ENCODE measurements at regions not wholly inside any gene's neighbourhood (a gene's known extent, or its start where the extent isn't known, plus 50 kb on each side); places are given as distances from the start of the nearest gene placed in this dataset.
"Not testable (repeated sequence)": the region's sequence is repeated elsewhere in the genome, so short reads cannot be mapped to it uniquely, and the experiment has no call there.

GRCh38 chr3:8311321-8311720 lies 190.3 kb upstream of the LMCD1 start:
- Mint-ChIP-seq H3K4me3 (no peak overlapping the region), H3K4me1 (peaks cover 7% of the 10 kb centered on the region), H3K27ac (ENCODE audit: unreplicated experiment) (no peak overlapping the region), H3K36me3 (ENCODE audit: low read depth) (peaks cover 5% of the 10 kb centered on the region), H3K27me3 (ENCODE audit: low read depth) (no peaks in the 10 kb centered on the region), H3K9me3 (peaks cover 9% of the 10 kb centered on the region)
- DNase-seq (ENCODE audit: low read depth, low spot score) = no peak
- TF ChIP-seq CTCF (conservative IDR thresholded peaks at IDR 0.05) = no peak

DNA sequence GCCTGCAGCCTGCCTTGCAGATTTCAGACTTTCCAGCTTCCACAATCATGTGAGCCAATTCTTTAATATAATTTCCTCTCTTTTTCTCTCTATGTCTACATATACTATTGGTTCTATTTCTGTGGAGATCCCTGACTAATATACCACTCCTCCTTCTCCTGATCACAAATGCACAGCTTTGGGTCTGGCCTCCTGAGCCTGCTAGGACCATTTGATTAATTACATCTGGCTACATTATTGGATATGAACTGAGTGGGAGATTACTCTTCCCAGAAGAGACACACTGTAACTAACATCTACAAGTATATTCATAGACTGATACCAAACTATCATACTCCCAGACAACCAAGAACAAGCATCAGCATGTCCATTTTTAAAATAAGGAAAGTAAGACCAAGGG lies 188.9 kb upstream of the LMCD1 start:
- Mint-ChIP-seq H3K4me1 (peaks cover 7% of the 10 kb centered on the region), H3K9me3 (peaks cover 9% of the 10 kb centered on the region), H3K36me3 (ENCODE audit: low read depth) (peaks cover 5% of the 10 kb centered on the region), H3K4me3 (no peak overlapping the region), H3K27ac (ENCODE audit: unreplicated experiment) (no peak overlapping the region), H3K27me3 (ENCODE audit: low read depth) (no peaks in the 10 kb centered on the region)
- no peak for TF ChIP-seq CTCF (conservative IDR thresholded peaks at IDR 0.05)
- no peak for DNase-seq (ENCODE audit: low read depth, low spot score)

- H3K36me3 Mint-ChIP-seq (ENCODE audit: low read depth) = peaks cover 5% of the 10 kb centered on the region
- H3K4me1 Mint-ChIP-seq = peaks cover 7% of the 10 kb centered on the region
- no peak for TF ChIP-seq CTCF (conservative IDR thresholded peaks at IDR 0.05)
- DNase-seq (ENCODE audit: low read depth, low spot score) = no peak
- H3K27ac Mint-ChIP-seq (ENCODE audit: unreplicated experiment) = no peak overlapping the region
- H3K4me3 Mint-ChIP-seq = no peak overlapping the region
- H3K27me3 Mint-ChIP-seq (ENCODE audit: low read depth) = no peaks in the 10 kb centered on the region
- H3K9me3 Mint-ChIP-seq = peaks cover 9% of the 10 kb centered on the region
Measured at GRCh38 chr3:8313560-8314267, 187.9 kb upstream of the LMCD1 start.

- H3K4me1 Mint-ChIP-seq; H3K27ac Mint-ChIP-seq (ENCODE audit: unreplicated experiment); H3K4me3 Mint-ChIP-seq; H3K9me3 Mint-ChIP-seq; H3K36me3 Mint-ChIP-seq (ENCODE audit: low read depth); DNase-seq (ENCODE audit: low read depth, low spot score); H3K27me3 Mint-ChIP-seq (ENCODE audit: low read depth): not testable (repeated sequence)
Measured at GRCh38 chr3:8315526-8315925, 186.1 kb upstream of the LMCD1 start.

DNA sequence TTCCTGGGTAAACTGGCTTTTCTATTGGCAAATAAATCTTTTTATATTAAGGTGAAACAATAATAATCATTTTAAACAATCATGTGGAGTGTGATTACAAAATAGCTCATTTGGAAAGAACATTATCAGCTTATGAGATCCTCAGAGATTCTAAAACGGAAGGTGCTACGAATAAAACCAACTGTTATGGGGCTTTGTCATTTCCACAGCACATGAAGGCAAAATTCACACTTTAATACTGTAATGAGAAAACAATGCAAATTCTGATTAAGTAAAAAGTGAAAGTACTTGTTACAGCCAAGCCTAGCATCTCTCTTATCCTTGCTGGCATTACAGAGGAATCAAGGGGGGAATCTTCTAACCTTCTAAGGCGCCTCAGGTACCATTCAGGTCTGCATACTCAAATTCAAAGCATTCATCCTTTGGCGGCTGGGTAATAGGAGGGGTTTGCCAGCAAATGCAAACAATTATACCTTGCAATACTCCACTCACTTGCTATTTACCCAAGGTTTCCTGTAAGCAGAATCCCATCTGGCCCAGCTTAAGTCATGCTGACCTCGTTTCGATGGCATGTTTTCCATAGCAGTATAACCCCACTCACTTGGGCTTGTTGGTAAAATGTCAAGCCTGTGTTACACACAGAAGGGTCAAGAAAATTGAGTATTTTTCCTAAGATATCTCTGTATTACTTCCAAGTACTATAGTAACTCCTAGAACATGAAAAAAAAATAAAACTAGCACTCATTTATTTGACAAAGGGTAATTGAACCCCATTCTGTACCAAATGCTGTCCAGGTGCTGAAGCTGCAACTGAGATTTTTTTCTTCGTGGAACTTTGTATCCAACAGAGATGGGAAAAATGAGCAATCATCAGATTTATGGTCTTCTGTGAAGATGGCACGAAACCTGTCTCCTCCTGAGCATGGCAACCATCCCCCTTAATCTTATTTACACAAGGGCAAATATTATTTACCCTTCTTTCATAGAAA lies 183.7 kb upstream of the LMCD1 start:
- H3K9me3 Mint-ChIP-seq = no peaks in the 10 kb centered on the region
- DNase-seq (ENCODE audit: low read depth, low spot score) = no peak
- no peaks in the 10 kb centered on the region for H3K36me3 Mint-ChIP-seq (ENCODE audit: low read depth)
- H3K27ac Mint-ChIP-seq (ENCODE audit: unreplicated experiment) = no peak overlapping the region
- H3K4me1 Mint-ChIP-seq = peaks cover 7% of the 10 kb centered on the region
- no peak overlapping the region for H3K4me3 Mint-ChIP-seq
- H3K27me3 Mint-ChIP-seq (ENCODE audit: low read depth) = no peaks in the 10 kb centered on the region
- no peak for TF ChIP-seq CTCF (conservative IDR thresholded peaks at IDR 0.05)
